IMR-90 (cell line): ENCODE measurements at regions not wholly inside any gene's neighbourhood (a gene's known extent, or its start where the extent isn't known, plus 50 kb on each side); places are given as distances from the start of the nearest gene placed in this dataset.

Experiments used
- ATAC-seq: fragments of 200-7000 bp; cut with Tn5 transposase; 2 replicates; pipeline ENCODE4 v1.9.1; 2020; ENCODE audit warnings: low read depth, mild to moderate bottlenecking, moderate library complexity
- BruUV-seq: library from RNA; stranded (reverse); fragments of 400-500 nt; replicated peaks from 2 replicates; lab custom pipeline; 2021; lab: Mats Ljungman, UMichigan
- CTCF ChIA-PET: fragments of 300-600 bp; formaldehyde crosslinking; extraction: SDS; loops from one replicate; lab custom pipeline; 2021; ENCODE audit warnings: antibody characterized with exemption; lab: Yijun Ruan, JAX
- POLR2A ChIA-PET: fragments of 300-600 bp; sonication (Branson Sonifier 250); formaldehyde crosslinking; loops from one replicate; lab custom pipeline; 2022; ENCODE audit warnings: antibody characterized with exemption; ENCODE audit not compliant: unreplicated experiment; lab: Charles Lee
- DNase-seq: peaks from one replicate; pipeline ENCODE4 v3.0.0; 2013
- H2AFZ ChIP-seq: replicated peaks from 2 replicates; pipeline ENCODE3; 2013; ENCODE audit warnings: low read length, mild to moderate bottlenecking; ENCODE audit not compliant: poor library complexity
- H2AK5ac ChIP-seq: 2 replicates; pipeline ENCODE4 v1.6.1; 2013; ENCODE audit warnings: low read depth, low read length, inconsistent platforms
- H2AK9ac ChIP-seq: replicated peaks from 2 replicates; pipeline ENCODE3; 2013; ENCODE audit warnings: mild to moderate bottlenecking, low read depth, low read length, moderate library complexity; ENCODE audit not compliant: poor library complexity
- H2BK120ac ChIP-seq: 2 replicates; pipeline ENCODE4 v1.6.1; 2013; ENCODE audit warnings: low read depth, low read length, inconsistent platforms
- H2BK15ac ChIP-seq: 3 replicates; pipeline ENCODE4 v1.6.1; 2013; ENCODE audit warnings: low read depth, low read length, inconsistent platforms
- H2BK20ac ChIP-seq: 2 replicates; pipeline ENCODE4 v1.6.1; 2013; ENCODE audit warnings: low read depth, mild to moderate bottlenecking, inconsistent platforms, low read length, moderate library complexity
- H2BK5ac ChIP-seq: 2 replicates; pipeline ENCODE4 v1.6.1; 2013; ENCODE audit warnings: mild to moderate bottlenecking, low read depth, low read length, inconsistent platforms; ENCODE audit not compliant: poor library complexity, severe bottlenecking
- H3K14ac ChIP-seq: replicated peaks from 2 replicates; pipeline ENCODE4 v1.6.1; 2013; ENCODE audit warnings: low read depth, low read length, inconsistent platforms
- H3K18ac ChIP-seq: 2 replicates; pipeline ENCODE4 v1.6.1; 2013; ENCODE audit warnings: low read depth, low read length, control low read depth
- H3K23ac ChIP-seq: 2 replicates; pipeline ENCODE4 v1.6.1; 2013; ENCODE audit warnings: low read depth, low read length, inconsistent platforms
- H3K27ac ChIP-seq: 2 replicates; pipeline ENCODE4 v1.5.1; 2013; ENCODE audit warnings: mild to moderate bottlenecking, control low read depth, low read length; ENCODE audit not compliant: insufficient read depth
- H3K27me3 ChIP-seq: 2 replicates; pipeline ENCODE4 v1.6.1; 2013; ENCODE audit warnings: low read length; ENCODE audit not compliant: control insufficient read depth, insufficient read depth
- H3K36me3 ChIP-seq: 2 replicates; pipeline ENCODE4 v1.6.1; 2013; ENCODE audit warnings: low read length, mixed read lengths; ENCODE audit not compliant: control insufficient read depth, insufficient read depth
- H3K4ac ChIP-seq: 2 replicates; pipeline ENCODE4 v1.6.1; 2013; ENCODE audit warnings: low read depth, low read length, inconsistent platforms
- H3K4me1 ChIP-seq: 2 replicates; pipeline ENCODE4 v1.6.1; 2013; ENCODE audit warnings: low read length, mixed read lengths; ENCODE audit not compliant: control insufficient read depth, insufficient read depth
- H3K4me2 ChIP-seq: 2 replicates; pipeline ENCODE4 v1.6.1; 2013; ENCODE audit warnings: low read depth, mild to moderate bottlenecking, control low read depth, low read length, moderate library complexity
- H3K4me3 ChIP-seq: 2 replicates; pipeline ENCODE4 v1.5.1; 2013; ENCODE audit warnings: low read depth, mild to moderate bottlenecking, control low read depth, low read length, moderate library complexity; ENCODE audit not compliant: insufficient read depth
- H3K56ac ChIP-seq: 2 replicates; pipeline ENCODE4 v1.6.1; 2013; ENCODE audit warnings: low read length, inconsistent platforms; ENCODE audit not compliant: insufficient read depth; ENCODE audit errors: extremely low read depth
- H3K79me1 ChIP-seq, 2 experiments: 2 replicates each; pipeline ENCODE4 v1.6.1; 2013; ENCODE audit warnings: low read length in 2 of 2, inconsistent platforms in 1 of 2, low read depth in 1 of 2
- H3K9ac ChIP-seq: 2 replicates; pipeline ENCODE4 v1.6.1; 2013; ENCODE audit warnings: low read depth, low read length, control low read depth
- H3K9me1 ChIP-seq: 2 replicates; pipeline ENCODE4 v1.6.1; 2013; ENCODE audit warnings: low read length, inconsistent platforms; ENCODE audit not compliant: insufficient read depth
- H3K9me3 ChIP-seq: 2 replicates; pipeline ENCODE4 v1.6.1; 2013; ENCODE audit warnings: low read length; ENCODE audit not compliant: control insufficient read depth, insufficient read depth
- H4K20me1 ChIP-seq: 2 replicates; pipeline ENCODE4 v1.6.1; 2013; ENCODE audit warnings: low read length, inconsistent platforms; ENCODE audit not compliant: insufficient read depth
- H4K5ac ChIP-seq: 2 replicates; pipeline ENCODE4 v1.6.1; 2013; ENCODE audit warnings: mild to moderate bottlenecking, low read depth, low read length, control low read depth
- H4K8ac ChIP-seq, 2 experiments: 2 replicates each; pipeline ENCODE4 v1.6.1; 2013; ENCODE audit warnings: low read depth in 2 of 2, low read length in 2 of 2, control low read depth in 1 of 2, inconsistent platforms in 1 of 2
- H4K91ac ChIP-seq: 2 replicates; pipeline ENCODE4 v1.6.1; 2013; ENCODE audit warnings: low read depth, low read length, inconsistent platforms; ENCODE audit not compliant: insufficient read depth
- BHLHE40 ChIP-seq: fragments of 150-350 bp; IDR thresholded peaks from 2 replicates; pipeline ENCODE4 v1.6.1; 2016; ENCODE audit warnings: mild to moderate bottlenecking, low read depth, low read length
- CHD1 ChIP-seq: IDR thresholded peaks from 2 replicates; pipeline ENCODE4 v1.6.1; 2012; ENCODE audit warnings: low read depth, low read length, improper control_type of control experiment
- CTCF ChIP-seq: conservative IDR thresholded peaks from 2 replicates; pipeline ENCODE4 v1.5.1; 2012; ENCODE audit warnings: mild to moderate bottlenecking, low read depth, low read length, improper control_type of control experiment
- ELK1 ChIP-seq: fragments of 150-350 bp; IDR thresholded peaks from 2 replicates; pipeline ENCODE4 v1.6.1; 2016; ENCODE audit warnings: low read depth, mild to moderate bottlenecking, low read length, moderate library complexity, borderline replicate concordance
- FOS ChIP-seq: fragments of 150-350 bp; IDR thresholded peaks from 2 replicates; pipeline ENCODE4 v1.6.1; 2016; ENCODE audit warnings: low read depth, low read length
- MAFK ChIP-seq: IDR thresholded peaks from 2 replicates; pipeline ENCODE4 v1.6.1; 2012; ENCODE audit warnings: low read depth, low read length, improper control_type of control experiment
- MAZ ChIP-seq: IDR thresholded peaks from 2 replicates; pipeline ENCODE4 v1.6.1; 2012; ENCODE audit warnings: low read depth, mild to moderate bottlenecking, low read length, improper control_type of control experiment, moderate library complexity, borderline replicate concordance
- RCOR1 ChIP-seq: IDR thresholded peaks from 2 replicates; pipeline ENCODE4 v1.6.1; 2012; ENCODE audit warnings: mild to moderate bottlenecking, low read length, improper control_type of control experiment; ENCODE audit not compliant: insufficient replicate concordance
- SMC3 ChIP-seq: fragments of 150-350 bp; IDR thresholded peaks from 2 replicates; pipeline ENCODE4 v1.6.1; 2016; ENCODE audit warnings: low read depth, mild to moderate bottlenecking, antibody characterized with exemption, low read length, moderate library complexity
- USF2 ChIP-seq: fragments of 150-350 bp; IDR thresholded peaks from 2 replicates; pipeline ENCODE4 v1.6.1; 2017; ENCODE audit warnings: mild to moderate bottlenecking, antibody characterized with exemption, low read length, low read depth
- WGBS, 2 experiments: methylation state at CpG; one replicate each; pipeline versions ENCODE4 v1.1.5 to v1.1.7; 2013; ENCODE audit warnings: missing lambda C conversion rate in 2 of 2; ENCODE audit not compliant: insufficient read length in 1 of 2; ENCODE audit errors: extremely low coverage in 2 of 2; 5-methylcytosine and 5-hydroxymethylcytosine counted together
- dilution Hi-C: fragments of 300-500 bp; cut with HindIII; formaldehyde crosslinking; loops from one replicate; pipeline ENCODE4 v1.14.3; 2018; ENCODE audit warnings: low sequenced_read_pairs; ENCODE audit not compliant: unreplicated experiment
- in situ Hi-C: fragments of 300-500 bp; cut with MboI; formaldehyde crosslinking; loops from 3 replicates; pipeline ENCODE4 v1.14.3; 2019; ENCODE audit warnings: low sequenced_read_pairs, inconsistent platforms, mixed read lengths
- intact Hi-C: fragments of 100-400 bp; cut with micrococcal nuclease; formaldehyde crosslinking; loops from 2 replicates; pipeline ENCODE4 v1.10.0; 2022

GRCh38 chr2:226357816-226358215 lies 441.8 kb downstream of the IRS1 start:
- Histone ChIP-seq H3K27ac (no peak overlapping the region), H3K56ac (no peak overlapping the region), H2BK15ac (no peak overlapping the region), H2AK9ac (no peak overlapping the region), H2BK20ac (no peak overlapping the region), H3K9me3 (no peaks in the 10 kb centered on the region), H4K20me1 (no peaks in the 10 kb centered on the region), H3K36me3 (no peaks in the 10 kb centered on the region), H2AFZ (no peak overlapping the region), H3K9ac (no peak overlapping the region), H2AK5ac (no peak overlapping the region), H3K14ac (no peak overlapping the region), H3K9me1 (peaks cover under 1% of the 10 kb centered on the region; the same call in 1 of the 2 replicates), H3K4ac (no peak overlapping the region), H3K4me3 (no peak overlapping the region), H2BK5ac (no peak overlapping the region), H4K5ac (no peak overlapping the region), H3K18ac (no peak overlapping the region), H4K91ac (no peak overlapping the region), H3K23ac (no peak overlapping the region), H3K79me1 (no peaks in the 10 kb centered on the region), H3K27me3 (no peaks in the 10 kb centered on the region), H2BK120ac (no peak overlapping the region), H3K4me2 (no peak overlapping the region), H3K4me1 (peaks cover 4% of the 10 kb centered on the region), H4K8ac (no peak overlapping the region)
- ChIA-PET POLR2A (no interaction called here), CTCF (interaction anchor here (0.7 to 1.1 kb wide), 2 partner anchors 17 to 23 kb away, joined by 3 to 4 read pairs; no protein-coding TSS in a partner anchor)
- TF ChIP-seq MAFK (no peak), SMC3 (no peak), ELK1 (no peak), BHLHE40 (no peak), CHD1 (no peak), MAZ (no peak), CTCF (no peak), FOS (no peak), RCOR1 (no peak), USF2 (no peak)
- intact Hi-C loops (no loop called here), in situ Hi-C loops (no loop called here), dilution Hi-C loops (no loop called here)
- DNase-seq (no peak), ATAC-seq (no peak)
- no CpG with 5 or more reads among the region's 5 CpGs for WGBS, 2 experiments
- no TSS peak for BruUV-seq
